ENCODE measurements at regions not wholly inside any gene's neighbourhood (a gene's known extent, or its start where the extent isn't known, plus 50 kb on each side); places are given as distances from the start of the nearest gene placed in this dataset.

DNA sequence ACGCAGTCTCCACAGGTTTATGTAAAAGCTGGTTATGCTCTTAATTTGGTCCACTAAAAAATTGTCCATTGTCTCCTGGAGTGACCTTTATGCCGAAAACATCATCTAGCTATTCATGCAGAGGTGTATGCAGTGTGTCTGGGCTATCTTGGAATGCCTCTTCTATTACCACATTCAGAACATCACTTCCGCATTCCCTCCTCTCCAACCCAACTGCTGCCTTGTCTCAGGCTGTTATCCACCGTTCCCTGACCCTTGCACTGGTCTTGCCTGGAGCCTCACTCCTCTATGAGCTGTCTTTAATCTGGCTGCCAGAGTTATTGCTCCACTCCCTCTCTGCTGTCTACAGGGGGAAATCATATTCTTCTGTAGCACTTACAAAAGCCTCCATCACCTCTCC, 214.1 kb upstream of the ANKRD55 start:
- H3F3A ChIP-seq (replicated peaks; ENCODE audit: insufficient read depth): no peaks in the 10 kb centered on the region
- POLR2A ChIA-PET: no interaction called here
- TF ChIP-seq ELF1 (IDR thresholded peaks at IDR 0.05): no peak
- TF ChIP-seq MAX (IDR thresholded peaks at IDR 0.05; ENCODE audit: low read depth): no peak
- TF ChIP-seq GABPA (IDR thresholded peaks at IDR 0.05; ENCODE audit: low read depth): no peak
- TF ChIP-seq FOXM1 (IDR thresholded peaks at IDR 0.05; ENCODE audit: low read depth): no peak
- no peak for TF ChIP-seq NRF1 (IDR thresholded peaks at IDR 0.05; ENCODE audit: low read depth, low read length)
- no peak for TF ChIP-seq EP300 (IDR thresholded peaks at IDR 0.05; ENCODE audit: borderline replicate concordance in 1 of 2, low read depth in 1 of 2, low read length in 1 of 2)
- no peak for TF ChIP-seq CHD2 (IDR thresholded peaks at IDR 0.05; ENCODE audit: low read length, partially characterized antibody)
- TF ChIP-seq RCOR1 (IDR thresholded peaks at IDR 0.05; ENCODE audit: low read length): no peak
- no peaks in the 10 kb centered on the region for H3K9me3 ChIP-seq
- no peaks in the 10 kb centered on the region for H4K20me1 ChIP-seq (ENCODE audit: insufficient read depth)
- H2AFZ ChIP-seq (ENCODE audit: low read depth): no peak overlapping the region
- no peak for DNase-seq
- no peak overlapping the region for H3K9ac ChIP-seq
- no peak overlapping the region for H3K4me2 ChIP-seq
- peaks cover 0 to 7% of the 10 kb centered on the region in 2 experiments; a peak in 2 of 4 replicates for H3K4me1 ChIP-seq (ENCODE audit: control insufficient read depth in 1 of 2, insufficient read depth in 2 of 2, low read depth in 1 of 2, low read length in 1 of 2)
- no peaks in the 10 kb centered on the region for H3K27me3 ChIP-seq (ENCODE audit: insufficient read depth)
- CTCF ChIA-PET: interaction anchor here (0.9 to 1.3 kb wide), 2 partner anchors 17 to 35 kb away, joined by 4 read pairs; no protein-coding TSS in a partner anchor
- H3K9me2 ChIP-seq: no peaks in the 10 kb centered on the region
- H3K27ac ChIP-seq (ENCODE audit: low read depth in 2 of 2, low read length in 1 of 2): no peak overlapping the region
- no peaks in the 10 kb centered on the region for H3K79me2 ChIP-seq (ENCODE audit: insufficient read depth)
- H3K36me3 ChIP-seq (replicated peaks in 1 of 2; ENCODE audit: control insufficient read depth in 1 of 2, insufficient read depth in 2 of 2, low read length in 1 of 2): no peaks in the 10 kb centered on the region
- WGBS (ENCODE audit: low lambda C conversion rate): 88% methylated on average over 4 of the region's 4 CpGs
- H3K4me3 ChIP-seq (ENCODE audit: low read depth in 2 of 2, low read length in 1 of 2): no peak overlapping the region

DNA sequence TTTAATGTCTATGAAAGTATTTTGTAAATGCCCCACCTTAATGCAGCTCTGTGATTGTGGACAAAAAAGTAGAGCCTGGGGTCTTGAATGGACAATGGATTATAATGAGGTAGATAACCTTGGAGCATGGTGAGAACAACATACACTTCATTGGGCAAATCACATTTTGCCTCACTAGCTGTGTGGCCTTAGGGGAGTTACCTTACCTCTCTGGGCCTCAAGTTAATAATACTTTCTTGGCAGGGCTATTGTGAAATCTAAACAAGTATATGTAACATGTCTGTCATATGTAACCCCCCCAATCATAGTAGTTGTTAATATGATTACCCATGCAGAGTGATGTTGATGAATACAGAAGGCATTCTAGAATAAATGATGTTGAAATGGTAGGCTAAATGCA, 213.6 kb upstream of the ANKRD55 start:
- TF ChIP-seq RAD21 (IDR thresholded peaks at IDR 0.05; ENCODE audit: low read length): no peak
- TF ChIP-seq, protein P1, sequence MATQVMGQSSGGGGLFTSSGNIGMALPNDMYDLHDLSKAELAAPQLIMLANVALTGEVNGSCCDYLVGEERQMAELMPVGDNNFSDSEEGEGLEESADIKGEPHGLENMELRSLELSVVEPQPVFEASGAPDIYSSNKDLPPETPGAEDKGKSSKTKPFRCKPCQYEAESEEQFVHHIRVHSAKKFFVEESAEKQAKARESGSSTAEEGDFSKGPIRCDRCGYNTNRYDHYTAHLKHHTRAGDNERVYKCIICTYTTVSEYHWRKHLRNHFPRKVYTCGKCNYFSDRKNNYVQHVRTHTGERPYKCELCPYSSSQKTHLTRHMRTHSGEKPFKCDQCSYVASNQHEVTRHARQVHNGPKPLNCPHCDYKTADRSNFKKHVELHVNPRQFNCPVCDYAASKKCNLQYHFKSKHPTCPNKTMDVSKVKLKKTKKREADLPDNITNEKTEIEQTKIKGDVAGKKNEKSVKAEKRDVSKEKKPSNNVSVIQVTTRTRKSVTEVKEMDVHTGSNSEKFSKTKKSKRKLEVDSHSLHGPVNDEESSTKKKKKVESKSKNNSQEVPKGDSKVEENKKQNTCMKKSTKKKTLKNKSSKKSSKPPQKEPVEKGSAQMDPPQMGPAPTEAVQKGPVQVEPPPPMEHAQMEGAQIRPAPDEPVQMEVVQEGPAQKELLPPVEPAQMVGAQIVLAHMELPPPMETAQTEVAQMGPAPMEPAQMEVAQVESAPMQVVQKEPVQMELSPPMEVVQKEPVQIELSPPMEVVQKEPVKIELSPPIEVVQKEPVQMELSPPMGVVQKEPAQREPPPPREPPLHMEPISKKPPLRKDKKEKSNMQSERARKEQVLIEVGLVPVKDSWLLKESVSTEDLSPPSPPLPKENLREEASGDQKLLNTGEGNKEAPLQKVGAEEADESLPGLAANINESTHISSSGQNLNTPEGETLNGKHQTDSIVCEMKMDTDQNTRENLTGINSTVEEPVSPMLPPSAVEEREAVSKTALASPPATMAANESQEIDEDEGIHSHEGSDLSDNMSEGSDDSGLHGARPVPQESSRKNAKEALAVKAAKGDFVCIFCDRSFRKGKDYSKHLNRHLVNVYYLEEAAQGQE (IDR thresholded peaks at IDR 0.05; ENCODE audit: low read depth, low read length): no peak
- TF ChIP-seq CTCF (IDR thresholded peaks at IDR 0.05): no peak
- TF ChIP-seq, protein P2, sequence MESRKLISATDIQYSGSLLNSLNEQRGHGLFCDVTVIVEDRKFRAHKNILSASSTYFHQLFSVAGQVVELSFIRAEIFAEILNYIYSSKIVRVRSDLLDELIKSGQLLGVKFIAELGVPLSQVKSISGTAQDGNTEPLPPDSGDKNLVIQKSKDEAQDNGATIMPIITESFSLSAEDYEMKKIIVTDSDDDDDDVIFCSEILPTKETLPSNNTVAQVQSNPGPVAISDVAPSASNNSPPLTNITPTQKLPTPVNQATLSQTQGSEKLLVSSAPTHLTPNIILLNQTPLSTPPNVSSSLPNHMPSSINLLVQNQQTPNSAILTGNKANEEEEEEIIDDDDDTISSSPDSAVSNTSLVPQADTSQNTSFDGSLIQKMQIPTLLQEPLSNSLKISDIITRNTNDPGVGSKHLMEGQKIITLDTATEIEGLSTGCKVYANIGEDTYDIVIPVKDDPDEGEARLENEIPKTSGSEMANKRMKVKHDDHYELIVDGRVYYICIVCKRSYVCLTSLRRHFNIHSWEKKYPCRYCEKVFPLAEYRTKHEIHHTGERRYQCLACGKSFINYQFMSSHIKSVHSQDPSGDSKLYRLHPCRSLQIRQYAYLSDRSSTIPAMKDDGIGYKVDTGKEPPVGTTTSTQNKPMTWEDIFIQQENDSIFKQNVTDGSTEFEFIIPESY (IDR thresholded peaks at IDR 0.05; ENCODE audit: borderline replicate concordance, low read depth): no peak
- TF ChIP-seq EZH2phosphoT487 (IDR thresholded peaks at IDR 0.05; ENCODE audit: borderline replicate concordance, low read depth): no peak
- no peak for TF ChIP-seq TCF12 (IDR thresholded peaks at IDR 0.05)
- TF ChIP-seq RFX5 (IDR thresholded peaks at IDR 0.05; ENCODE audit: low read length): no peak
- TF ChIP-seq SMC3 (IDR thresholded peaks at IDR 0.05; ENCODE audit: low read depth, low read length): no peak
- no peak for TF ChIP-seq JUND (IDR thresholded peaks at IDR 0.05)
- H3K9ac ChIP-seq: no peak overlapping the region
- no peak overlapping the region for H3K27ac ChIP-seq (ENCODE audit: low read depth in 2 of 2, low read length in 1 of 2)
- CTCF ChIA-PET: interaction anchor here (0.9 to 1.3 kb wide), 2 partner anchors 16 to 35 kb away, joined by 4 read pairs; no protein-coding TSS in a partner anchor
- no peak overlapping the region for H3K4me3 ChIP-seq (ENCODE audit: low read depth in 2 of 2, low read length in 1 of 2)
- no peaks in the 10 kb centered on the region for H4K20me1 ChIP-seq (ENCODE audit: insufficient read depth)
- peaks cover 0 to 7% of the 10 kb centered on the region in 2 experiments; a peak in 2 of 4 replicates for H3K4me1 ChIP-seq (ENCODE audit: control insufficient read depth in 1 of 2, insufficient read depth in 2 of 2, low read depth in 1 of 2, low read length in 1 of 2)
- no peaks in the 10 kb centered on the region for H3F3A ChIP-seq (replicated peaks; ENCODE audit: insufficient read depth)
- H3K79me2 ChIP-seq (ENCODE audit: insufficient read depth): no peaks in the 10 kb centered on the region
- DNase-seq: no peak
- H3K36me3 ChIP-seq (replicated peaks in 1 of 2; ENCODE audit: control insufficient read depth in 1 of 2, insufficient read depth in 2 of 2, low read length in 1 of 2): no peaks in the 10 kb centered on the region
- H3K27me3 ChIP-seq (ENCODE audit: insufficient read depth): no peaks in the 10 kb centered on the region
- no peak overlapping the region for H3K4me2 ChIP-seq
- no peaks in the 10 kb centered on the region for H3K9me3 ChIP-seq
- POLR2A ChIA-PET: no interaction called here
- no peaks in the 10 kb centered on the region for H3K9me2 ChIP-seq
- no peak overlapping the region for H2AFZ ChIP-seq (ENCODE audit: low read depth)
